WTC11 (cell line): ENCODE measurements at regions not wholly inside any gene's neighbourhood (a gene's known extent, or its start where the extent isn't known, plus 50 kb on each side); places are given as distances from the start of the nearest gene placed in this dataset.

Source experiments
- ATAC-seq: fragments of 200-7000 bp; cut with Tn5 transposase; 2 replicates; pipeline ENCODE4 v1.10.0; 2021; ENCODE audit warnings: mild to moderate bottlenecking, moderate library complexity
- CTCF ChIA-PET: fragments of 300-600 bp; sonication (Branson Sonifier 250); formaldehyde crosslinking; loops from one replicate; lab custom pipeline; 2021; ENCODE audit warnings: antibody characterized with exemption; lab: Charles Lee
- POLR2A ChIA-PET: fragments of 350-600 bp; sonication (Branson Sonifier 250); formaldehyde crosslinking; loops from one replicate; lab custom pipeline; 2021; ENCODE audit warnings: antibody characterized with exemption; lab: Charles Lee
- DNase-seq: peaks from one replicate; pipeline ENCODE4 v3.0.0; 2021; ENCODE audit warnings: low spot score
- H3K27ac Mint-ChIP-seq: 2 replicates; pipeline ENCODE4 v1.8.0; 2021; ENCODE audit warnings: mixed read lengths
- H3K27me3 Mint-ChIP-seq: 2 replicates; pipeline ENCODE4 v1.8.0; 2021; ENCODE audit warnings: low read depth, mild to moderate bottlenecking, moderate library complexity, mixed read lengths
- H3K36me3 Mint-ChIP-seq: 2 replicates; pipeline ENCODE4 v1.8.0; 2021; ENCODE audit warnings: mixed read lengths
- H3K4me1 Mint-ChIP-seq: 2 replicates; pipeline ENCODE4 v1.8.0; 2022; ENCODE audit warnings: mixed read lengths
- H3K4me3 Mint-ChIP-seq: 2 replicates; pipeline ENCODE4 v1.8.0; 2021; ENCODE audit warnings: mild to moderate bottlenecking, moderate library complexity, mixed read lengths
- H3K9me3 Mint-ChIP-seq: 2 replicates; pipeline ENCODE4 v1.8.0; 2021; ENCODE audit warnings: mixed read lengths
- CREB1 ChIP-seq: sonication (generic); formaldehyde crosslinking; IDR thresholded peaks from 2 replicates; pipeline ENCODE4 v1.8.0; 2023; ENCODE audit warnings: mild to moderate bottlenecking, missing genetic modification reagents
- FOXK1 ChIP-seq: sonication (generic); formaldehyde crosslinking; IDR thresholded peaks from 2 replicates; pipeline ENCODE4 v1.8.0; 2022; ENCODE audit warnings: mild to moderate bottlenecking, moderate library complexity, missing genetic modification reagents
- GRHL2 ChIP-seq: fragments of 250-450 bp; sonication (Bioruptor Pico); IDR thresholded peaks from 2 replicates; pipeline ENCODE4 v1.8.0; 2022; ENCODE audit warnings: mild to moderate bottlenecking, moderate library complexity; ENCODE audit not compliant: insufficient replicate concordance, severe bottlenecking
- HMGA2 ChIP-seq: fragments of 250-450 bp; sonication (Bioruptor Pico); IDR thresholded peaks from 2 replicates; pipeline ENCODE4 v1.4.0; 2021; ENCODE audit warnings: mild to moderate bottlenecking, moderate library complexity
- JAZF1 ChIP-seq: fragments of 250-450 bp; sonication (Bioruptor Pico); IDR thresholded peaks from 2 replicates; pipeline ENCODE4 v1.9.0; 2021; ENCODE audit warnings: moderate library complexity, mild to moderate bottlenecking, inconsistent platforms
- NFE2L1 ChIP-seq: sonication (generic); formaldehyde crosslinking; IDR thresholded peaks from 2 replicates; pipeline ENCODE4 v1.8.1; 2023; ENCODE audit warnings: missing genetic modification reagents
- PRRX2 ChIP-seq: fragments of 250-450 bp; sonication (Bioruptor Pico); IDR thresholded peaks from 2 replicates; pipeline ENCODE4 v1.8.0; 2021; ENCODE audit warnings: mild to moderate bottlenecking
- SOX15 ChIP-seq: fragments of 250-450 bp; sonication (Bioruptor Pico); IDR thresholded peaks from 2 replicates; pipeline ENCODE4 v1.9.0; 2021; ENCODE audit warnings: mild to moderate bottlenecking
- ZNF232 ChIP-seq: sonication (generic); formaldehyde crosslinking; IDR thresholded peaks from 2 replicates; pipeline ENCODE4 v1.8.0; 2022; ENCODE audit warnings: mild to moderate bottlenecking, missing genetic modification reagents
- ZNF263 ChIP-seq: sonication (generic); formaldehyde crosslinking; IDR thresholded peaks from 2 replicates; pipeline ENCODE4 v1.8.1; 2022; ENCODE audit warnings: low read depth, mild to moderate bottlenecking, moderate library complexity, missing genetic modification reagents
- ZNF317 ChIP-seq: sonication (generic); formaldehyde crosslinking; IDR thresholded peaks from 2 replicates; pipeline ENCODE4 v1.8.1; 2023; ENCODE audit warnings: low read depth, mild to moderate bottlenecking, moderate library complexity, missing genetic modification reagents, borderline replicate concordance
- ZNF416 ChIP-seq: fragments of 250-450 bp; sonication (Bioruptor Pico); IDR thresholded peaks from 2 replicates; pipeline ENCODE4 v1.9.0; 2021; ENCODE audit warnings: mild to moderate bottlenecking, inconsistent platforms
- ZNF423 ChIP-seq: fragments of 250-450 bp; sonication (Bioruptor Pico); IDR thresholded peaks from 2 replicates; pipeline ENCODE4 v2.1.2; 2022; ENCODE audit warnings: mild to moderate bottlenecking, moderate library complexity
- TF ChIP-seq, protein P1 (sequence below): fragments of 200-600 bp; IDR thresholded peaks from 2 replicates; pipeline ENCODE4 v1.8.0; 2022; ENCODE audit warnings: antibody characterized with exemption
- TF ChIP-seq, protein P2 (sequence below): sonication (generic); formaldehyde crosslinking; IDR thresholded peaks from 2 replicates; pipeline ENCODE4 v1.8.0; 2023; ENCODE audit warnings: missing genetic modification reagents, mild to moderate bottlenecking, borderline replicate concordance
- TF ChIP-seq, protein P3 (sequence below): sonication (generic); formaldehyde crosslinking; IDR thresholded peaks from 2 replicates; pipeline ENCODE4 v1.8.1; 2022; ENCODE audit warnings: mild to moderate bottlenecking, missing genetic modification reagents, moderate library complexity, borderline replicate concordance
- TF ChIP-seq, protein P4 (sequence below): fragments of 250-450 bp; sonication (Bioruptor Pico); IDR thresholded peaks from 2 replicates; pipeline ENCODE4 v1.8.0; 2021; ENCODE audit warnings: mild to moderate bottlenecking
- TF ChIP-seq, protein P5 (sequence below): sonication (generic); formaldehyde crosslinking; IDR thresholded peaks from 2 replicates; pipeline ENCODE4 v1.8.0; 2022; ENCODE audit warnings: mild to moderate bottlenecking, missing genetic modification reagents
- TF ChIP-seq, protein P6 (sequence below): sonication (generic); formaldehyde crosslinking; IDR thresholded peaks from 2 replicates; pipeline ENCODE4 v1.8.1; 2023; ENCODE audit warnings: mild to moderate bottlenecking, missing genetic modification reagents, moderate library complexity

DNA sequence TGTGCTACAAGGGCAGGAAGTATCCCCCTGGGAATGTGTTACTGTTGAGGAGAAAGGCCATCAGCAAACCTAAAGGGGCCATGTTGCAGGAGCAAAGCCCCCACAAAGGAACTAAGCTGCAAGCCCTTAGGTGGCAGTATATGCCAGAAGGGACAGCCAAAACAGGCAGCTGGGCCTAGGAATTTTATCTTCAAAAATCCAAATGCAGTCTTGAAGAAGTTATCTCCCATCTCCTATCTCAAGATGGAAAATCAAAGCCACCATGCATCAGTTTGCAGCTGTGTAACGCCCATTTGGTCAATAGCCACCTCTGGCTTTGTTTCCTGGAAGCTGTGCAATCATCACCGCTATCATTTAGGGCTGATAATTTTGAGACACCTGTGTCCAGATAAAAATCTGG lies 400.3 kb downstream of the ARHGEF28 start:
- Mint-ChIP-seq H3K4me1 (peaks cover 8% of the 10 kb centered on the region), H3K4me3 (no peak overlapping the region)
- DNase-seq, result no peak
- CTCF ChIA-PET, result interaction anchor here (0.6 to 1.7 kb wide), 12 partner anchors 9 to 628 kb away, joined by 3 to 8 read pairs (median 4); partner anchors contain the start of gene ENC1
- ATAC-seq, result peak; percentile 50; the same call in 1 of the 2 replicates
- TF ChIP-seq HMGA2, result no peak
- TF ChIP-seq, protein P1, sequence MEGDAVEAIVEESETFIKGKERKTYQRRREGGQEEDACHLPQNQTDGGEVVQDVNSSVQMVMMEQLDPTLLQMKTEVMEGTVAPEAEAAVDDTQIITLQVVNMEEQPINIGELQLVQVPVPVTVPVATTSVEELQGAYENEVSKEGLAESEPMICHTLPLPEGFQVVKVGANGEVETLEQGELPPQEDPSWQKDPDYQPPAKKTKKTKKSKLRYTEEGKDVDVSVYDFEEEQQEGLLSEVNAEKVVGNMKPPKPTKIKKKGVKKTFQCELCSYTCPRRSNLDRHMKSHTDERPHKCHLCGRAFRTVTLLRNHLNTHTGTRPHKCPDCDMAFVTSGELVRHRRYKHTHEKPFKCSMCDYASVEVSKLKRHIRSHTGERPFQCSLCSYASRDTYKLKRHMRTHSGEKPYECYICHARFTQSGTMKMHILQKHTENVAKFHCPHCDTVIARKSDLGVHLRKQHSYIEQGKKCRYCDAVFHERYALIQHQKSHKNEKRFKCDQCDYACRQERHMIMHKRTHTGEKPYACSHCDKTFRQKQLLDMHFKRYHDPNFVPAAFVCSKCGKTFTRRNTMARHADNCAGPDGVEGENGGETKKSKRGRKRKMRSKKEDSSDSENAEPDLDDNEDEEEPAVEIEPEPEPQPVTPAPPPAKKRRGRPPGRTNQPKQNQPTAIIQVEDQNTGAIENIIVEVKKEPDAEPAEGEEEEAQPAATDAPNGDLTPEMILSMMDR, result no peak
- TF ChIP-seq, protein P2, sequence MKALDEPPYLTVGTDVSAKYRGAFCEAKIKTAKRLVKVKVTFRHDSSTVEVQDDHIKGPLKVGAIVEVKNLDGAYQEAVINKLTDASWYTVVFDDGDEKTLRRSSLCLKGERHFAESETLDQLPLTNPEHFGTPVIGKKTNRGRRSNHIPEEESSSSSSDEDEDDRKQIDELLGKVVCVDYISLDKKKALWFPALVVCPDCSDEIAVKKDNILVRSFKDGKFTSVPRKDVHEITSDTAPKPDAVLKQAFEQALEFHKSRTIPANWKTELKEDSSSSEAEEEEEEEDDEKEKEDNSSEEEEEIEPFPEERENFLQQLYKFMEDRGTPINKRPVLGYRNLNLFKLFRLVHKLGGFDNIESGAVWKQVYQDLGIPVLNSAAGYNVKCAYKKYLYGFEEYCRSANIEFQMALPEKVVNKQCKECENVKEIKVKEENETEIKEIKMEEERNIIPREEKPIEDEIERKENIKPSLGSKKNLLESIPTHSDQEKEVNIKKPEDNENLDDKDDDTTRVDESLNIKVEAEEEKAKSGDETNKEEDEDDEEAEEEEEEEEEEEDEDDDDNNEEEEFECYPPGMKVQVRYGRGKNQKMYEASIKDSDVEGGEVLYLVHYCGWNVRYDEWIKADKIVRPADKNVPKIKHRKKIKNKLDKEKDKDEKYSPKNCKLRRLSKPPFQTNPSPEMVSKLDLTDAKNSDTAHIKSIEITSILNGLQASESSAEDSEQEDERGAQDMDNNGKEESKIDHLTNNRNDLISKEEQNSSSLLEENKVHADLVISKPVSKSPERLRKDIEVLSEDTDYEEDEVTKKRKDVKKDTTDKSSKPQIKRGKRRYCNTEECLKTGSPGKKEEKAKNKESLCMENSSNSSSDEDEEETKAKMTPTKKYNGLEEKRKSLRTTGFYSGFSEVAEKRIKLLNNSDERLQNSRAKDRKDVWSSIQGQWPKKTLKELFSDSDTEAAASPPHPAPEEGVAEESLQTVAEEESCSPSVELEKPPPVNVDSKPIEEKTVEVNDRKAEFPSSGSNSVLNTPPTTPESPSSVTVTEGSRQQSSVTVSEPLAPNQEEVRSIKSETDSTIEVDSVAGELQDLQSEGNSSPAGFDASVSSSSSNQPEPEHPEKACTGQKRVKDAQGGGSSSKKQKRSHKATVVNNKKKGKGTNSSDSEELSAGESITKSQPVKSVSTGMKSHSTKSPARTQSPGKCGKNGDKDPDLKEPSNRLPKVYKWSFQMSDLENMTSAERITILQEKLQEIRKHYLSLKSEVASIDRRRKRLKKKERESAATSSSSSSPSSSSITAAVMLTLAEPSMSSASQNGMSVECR (CRISPR knock-in tag), result no peak
- no peak for TF ChIP-seq ZNF416
- TF ChIP-seq, protein P3, sequence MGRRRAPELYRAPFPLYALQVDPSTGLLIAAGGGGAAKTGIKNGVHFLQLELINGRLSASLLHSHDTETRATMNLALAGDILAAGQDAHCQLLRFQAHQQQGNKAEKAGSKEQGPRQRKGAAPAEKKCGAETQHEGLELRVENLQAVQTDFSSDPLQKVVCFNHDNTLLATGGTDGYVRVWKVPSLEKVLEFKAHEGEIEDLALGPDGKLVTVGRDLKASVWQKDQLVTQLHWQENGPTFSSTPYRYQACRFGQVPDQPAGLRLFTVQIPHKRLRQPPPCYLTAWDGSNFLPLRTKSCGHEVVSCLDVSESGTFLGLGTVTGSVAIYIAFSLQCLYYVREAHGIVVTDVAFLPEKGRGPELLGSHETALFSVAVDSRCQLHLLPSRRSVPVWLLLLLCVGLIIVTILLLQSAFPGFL (CRISPR knock-in tag), result no peak
- TF ChIP-seq ZNF263, result no peak
- TF ChIP-seq ZNF317 (CRISPR knock-in tag), result no peak
- TF ChIP-seq PRRX2 (CRISPR knock-in tag), result no peak
- TF ChIP-seq GRHL2, result no peak
- no peak for TF ChIP-seq JAZF1 (CRISPR knock-in tag)
- TF ChIP-seq, protein P4, sequence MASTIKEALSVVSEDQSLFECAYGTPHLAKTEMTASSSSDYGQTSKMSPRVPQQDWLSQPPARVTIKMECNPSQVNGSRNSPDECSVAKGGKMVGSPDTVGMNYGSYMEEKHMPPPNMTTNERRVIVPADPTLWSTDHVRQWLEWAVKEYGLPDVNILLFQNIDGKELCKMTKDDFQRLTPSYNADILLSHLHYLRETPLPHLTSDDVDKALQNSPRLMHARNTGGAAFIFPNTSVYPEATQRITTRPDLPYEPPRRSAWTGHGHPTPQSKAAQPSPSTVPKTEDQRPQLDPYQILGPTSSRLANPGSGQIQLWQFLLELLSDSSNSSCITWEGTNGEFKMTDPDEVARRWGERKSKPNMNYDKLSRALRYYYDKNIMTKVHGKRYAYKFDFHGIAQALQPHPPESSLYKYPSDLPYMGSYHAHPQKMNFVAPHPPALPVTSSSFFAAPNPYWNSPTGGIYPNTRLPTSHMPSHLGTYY (CRISPR knock-in tag), result no peak
- TF ChIP-seq CREB1 (CRISPR knock-in tag), result no peak
- no peak for TF ChIP-seq FOXK1 (CRISPR knock-in tag)
- no peak for TF ChIP-seq SOX15 (CRISPR knock-in tag)
- TF ChIP-seq, protein P5, sequence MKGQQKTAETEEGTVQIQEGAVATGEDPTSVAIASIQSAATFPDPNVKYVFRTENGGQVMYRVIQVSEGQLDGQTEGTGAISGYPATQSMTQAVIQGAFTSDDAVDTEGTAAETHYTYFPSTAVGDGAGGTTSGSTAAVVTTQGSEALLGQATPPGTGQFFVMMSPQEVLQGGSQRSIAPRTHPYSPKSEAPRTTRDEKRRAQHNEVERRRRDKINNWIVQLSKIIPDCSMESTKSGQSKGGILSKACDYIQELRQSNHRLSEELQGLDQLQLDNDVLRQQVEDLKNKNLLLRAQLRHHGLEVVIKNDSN (CRISPR knock-in tag), result no peak
- no peak for TF ChIP-seq ZNF423 (CRISPR knock-in tag)
- no peak for TF ChIP-seq ZNF232 (CRISPR knock-in tag)
- TF ChIP-seq, all 79 proteins: peak for 0
- no peaks in the 10 kb centered on the region for H3K36me3 Mint-ChIP-seq
- POLR2A ChIA-PET, result no interaction called here
- no peaks in the 10 kb centered on the region for H3K27me3 Mint-ChIP-seq
- H3K27ac Mint-ChIP-seq, result no peak overlapping the region
- no peaks in the 10 kb centered on the region for H3K9me3 Mint-ChIP-seq

GRCh38 chr5:74021126-74021525 lies 395.1 kb downstream of the ARHGEF28 start:
- TF ChIP-seq, protein P6, sequence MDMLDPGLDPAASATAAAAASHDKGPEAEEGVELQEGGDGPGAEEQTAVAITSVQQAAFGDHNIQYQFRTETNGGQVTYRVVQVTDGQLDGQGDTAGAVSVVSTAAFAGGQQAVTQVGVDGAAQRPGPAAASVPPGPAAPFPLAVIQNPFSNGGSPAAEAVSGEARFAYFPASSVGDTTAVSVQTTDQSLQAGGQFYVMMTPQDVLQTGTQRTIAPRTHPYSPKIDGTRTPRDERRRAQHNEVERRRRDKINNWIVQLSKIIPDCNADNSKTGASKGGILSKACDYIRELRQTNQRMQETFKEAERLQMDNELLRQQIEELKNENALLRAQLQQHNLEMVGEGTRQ (CRISPR knock-in tag), result no peak
- no peak for TF ChIP-seq NFE2L1 (CRISPR knock-in tag)
- TF ChIP-seq, all 79 proteins: peak for 0
- ChIA-PET POLR2A (no interaction called here), CTCF (no interaction called here)
- H3K27me3 Mint-ChIP-seq, result no peaks in the 10 kb centered on the region
- DNase-seq (no peak), ATAC-seq (no peak)
- H3K4me3 Mint-ChIP-seq, result no peak overlapping the region
- H3K9me3 Mint-ChIP-seq, result peaks cover 12% of the 10 kb centered on the region; the same call in 1 of the 2 replicates
- no peaks in the 10 kb centered on the region for H3K36me3 Mint-ChIP-seq
- peaks cover 20% of the 10 kb centered on the region for H3K4me1 Mint-ChIP-seq
- H3K27ac Mint-ChIP-seq, result no peak overlapping the region
